ENCODE measurements at regions not wholly inside any gene's neighbourhood (a gene's known extent, or its start where the extent isn't known, plus 50 kb on each side); places are given as distances from the start of the nearest gene placed in this dataset.
"Not testable (repeated sequence)": the region's sequence is repeated elsewhere in the genome, so short reads cannot be mapped to it uniquely, and the experiment has no call there.

GRCh38 chr7:65719123-65719798, 153.6 kb upstream of the VKORC1L1 start:
- not testable (repeated sequence) for H3K4me3 ChIP-seq, H3K27ac ChIP-seq

- no peak overlapping the region for H3K27ac ChIP-seq
- no peak overlapping the region for H3K4me3 ChIP-seq
Measured at GRCh38 chr7:65722361-65722792, 150.5 kb upstream of the VKORC1L1 start.

- not testable (repeated sequence) for H3K4me3 ChIP-seq, H3K27ac ChIP-seq
Measured at GRCh38 chr7:65727182-65727581, 145.7 kb upstream of the VKORC1L1 start.

- Histone ChIP-seq H3K4me3 (peak overlapping the region in 5 of 7 experiments; percentile 8 to 41 (median 21)), H3K27ac (no peak overlapping the region)
Measured at GRCh38 chr7:65731129-65731528, 141.7 kb upstream of the VKORC1L1 start.

- H3K4me3 ChIP-seq = peak overlapping the region; percentile 7 to 41 (median 15)
- no peak overlapping the region for H3K27ac ChIP-seq
Measured at GRCh38 chr7:65731562-65732035, 141.3 kb upstream of the VKORC1L1 start.

- no peak overlapping the region for H3K27ac ChIP-seq
Measured at GRCh38 chr7:65744406-65744805, 128.5 kb upstream of the VKORC1L1 start.

GRCh38 chr7:65746398-65746669, 126.5 kb upstream of the VKORC1L1 start:
- no peak overlapping the region for H3K4me3 ChIP-seq
- H3K27ac ChIP-seq = peak overlapping the region in 2 of 21 experiments; percentile 33 to 69

More at GRCh38 chr7:65744406-65744805, 128.5 kb upstream of the VKORC1L1 start:
- no peak overlapping the region for H3K4me3 ChIP-seq

- H3K27ac ChIP-seq = no peak overlapping the region
Measured at GRCh38 chr7:65749039-65749438, 123.8 kb upstream of the VKORC1L1 start.

GRCh38 chr7:65749518-65749917, 123.4 kb upstream of the VKORC1L1 start:
- no peak overlapping the region for H3K27ac ChIP-seq
- no peak overlapping the region for H3K4me3 ChIP-seq

More at GRCh38 chr7:65749039-65749438, 123.8 kb upstream of the VKORC1L1 start:
- H3K4me3 ChIP-seq = no peak overlapping the region

GRCh38 chr7:65750511-65751344, 122.1 kb upstream of the VKORC1L1 start:
- Histone ChIP-seq H3K27ac (peak overlapping the region; percentile 38 to 96 (median 89)), H3K4me3 (peak overlapping the region; percentile 74 to 100 (median 91))

- not testable (repeated sequence) for H3K27ac ChIP-seq
Measured at GRCh38 chr7:65754070-65754469, 118.8 kb upstream of the VKORC1L1 start.

GRCh38 chr7:65758991-65759390, 113.9 kb upstream of the VKORC1L1 start:
- not testable (repeated sequence) for H3K27ac ChIP-seq, H3K4me3 ChIP-seq

More at GRCh38 chr7:65754070-65754469, 118.8 kb upstream of the VKORC1L1 start:
- not testable (repeated sequence) for H3K4me3 ChIP-seq

- not testable (repeated sequence) for H3K4me3 ChIP-seq, H3K27ac ChIP-seq
Measured at GRCh38 chr7:65762712-65763111, 110.2 kb upstream of the VKORC1L1 start.

- not testable (repeated sequence) for H3K4me3 ChIP-seq, H3K27ac ChIP-seq
Measured at GRCh38 chr7:65763114-65763513, 109.8 kb upstream of the VKORC1L1 start.

GRCh38 chr7:65770473-65771225, 102.2 kb upstream of the VKORC1L1 start:
- peak overlapping the region; percentile 64 to 92 (median 72) for H3K4me3 ChIP-seq
- peak overlapping the region; percentile 55 to 97 (median 89) for H3K27ac ChIP-seq

- Histone ChIP-seq H3K4me3 (peak overlapping the region; percentile 64 to 92 (median 72)), H3K27ac (peak overlapping the region; percentile 55 to 97 (median 89))
Measured at GRCh38 chr7:65771226-65771569, 101.7 kb upstream of the VKORC1L1 start.

GRCh38 chr7:65776677-65777076, 96.2 kb upstream of the VKORC1L1 start:
- H3K4me3 ChIP-seq, H3K27ac ChIP-seq: not testable (repeated sequence)

GRCh38 chr7:65789943-65790342, 82.9 kb upstream of the VKORC1L1 start:
- H3K27ac ChIP-seq, H3K4me3 ChIP-seq: not testable (repeated sequence)

GRCh38 chr7:65791788-65792187, 81.1 kb upstream of the VKORC1L1 start:
- H3K4me3 ChIP-seq, H3K27ac ChIP-seq: not testable (repeated sequence)

GRCh38 chr7:65792726-65793125, 80.1 kb upstream of the VKORC1L1 start:
- H3K4me3 ChIP-seq, H3K27ac ChIP-seq: not testable (repeated sequence)

All from skin epidermis (tissue), 12 donors.